ENCODE measurements at regions not wholly inside any gene's neighbourhood (a gene's known extent, or its start where the extent isn't known, plus 50 kb on each side); places are given as distances from the start of the nearest gene placed in this dataset.

DNA sequence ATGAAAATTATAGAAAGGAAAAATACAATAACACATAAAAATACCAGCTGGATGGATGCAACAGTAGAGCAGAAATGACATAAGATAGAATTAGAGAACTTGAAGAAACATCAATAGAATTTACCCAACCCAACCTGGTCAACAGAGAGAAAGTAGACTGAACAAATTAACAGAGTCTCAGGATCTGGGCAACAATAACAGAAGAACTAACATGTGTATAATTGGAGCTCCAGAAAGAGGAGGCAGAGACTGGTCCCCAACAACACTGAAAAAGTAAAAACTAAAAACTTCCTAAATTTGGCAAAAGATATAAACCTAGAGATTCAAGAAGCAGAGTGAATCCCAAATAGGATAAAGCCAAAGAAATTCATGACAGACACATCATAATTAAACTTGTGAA, 458.8 kb downstream of the RPS24 start:
- H3K9me2 ChIP-seq (ENCODE audit: insufficient read depth) = no peaks in the 10 kb centered on the region; the same call in 1 of the 2 replicates
- intact Hi-C loops (cut with micrococcal nuclease; ENCODE audit: unreplicated experiment) = no loop called here
- no peak overlapping the region for H3K4me3 ChIP-seq
- H3F3A ChIP-seq (ENCODE audit: insufficient read depth, low read depth) = no peaks in the 10 kb centered on the region
- no peaks in the 10 kb centered on the region for H3K36me3 ChIP-seq (ENCODE audit: low read depth)
- no peak for DNase-seq
- no peaks in the 10 kb centered on the region for H4K20me1 ChIP-seq (ENCODE audit: insufficient read depth)
- H3K9me3 ChIP-seq (ENCODE audit: insufficient read depth, low read depth) = peaks cover 4% of the 10 kb centered on the region; the same call in 1 of the 2 replicates
- H3K4me1 ChIP-seq (replicated peaks; ENCODE audit: insufficient read depth) = no peaks in the 10 kb centered on the region
- ChIA-PET POLR2A (ENCODE audit: unreplicated experiment) (no interaction called here), CTCF (no interaction called here)
- no peaks in the 10 kb centered on the region for H3K27me3 ChIP-seq (ENCODE audit: insufficient read depth, low read depth)
- no peak overlapping the region for H3K4me2 ChIP-seq
- H3K79me2 ChIP-seq (ENCODE audit: low read depth) = no peaks in the 10 kb centered on the region
- no peak overlapping the region for H3K27ac ChIP-seq
- H2AFZ ChIP-seq = no peak overlapping the region
- TF ChIP-seq, protein P1, sequence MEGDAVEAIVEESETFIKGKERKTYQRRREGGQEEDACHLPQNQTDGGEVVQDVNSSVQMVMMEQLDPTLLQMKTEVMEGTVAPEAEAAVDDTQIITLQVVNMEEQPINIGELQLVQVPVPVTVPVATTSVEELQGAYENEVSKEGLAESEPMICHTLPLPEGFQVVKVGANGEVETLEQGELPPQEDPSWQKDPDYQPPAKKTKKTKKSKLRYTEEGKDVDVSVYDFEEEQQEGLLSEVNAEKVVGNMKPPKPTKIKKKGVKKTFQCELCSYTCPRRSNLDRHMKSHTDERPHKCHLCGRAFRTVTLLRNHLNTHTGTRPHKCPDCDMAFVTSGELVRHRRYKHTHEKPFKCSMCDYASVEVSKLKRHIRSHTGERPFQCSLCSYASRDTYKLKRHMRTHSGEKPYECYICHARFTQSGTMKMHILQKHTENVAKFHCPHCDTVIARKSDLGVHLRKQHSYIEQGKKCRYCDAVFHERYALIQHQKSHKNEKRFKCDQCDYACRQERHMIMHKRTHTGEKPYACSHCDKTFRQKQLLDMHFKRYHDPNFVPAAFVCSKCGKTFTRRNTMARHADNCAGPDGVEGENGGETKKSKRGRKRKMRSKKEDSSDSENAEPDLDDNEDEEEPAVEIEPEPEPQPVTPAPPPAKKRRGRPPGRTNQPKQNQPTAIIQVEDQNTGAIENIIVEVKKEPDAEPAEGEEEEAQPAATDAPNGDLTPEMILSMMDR (conservative IDR thresholded peaks at IDR 0.05) = no peak
- no peak for TF ChIP-seq EZH2 (IDR thresholded peaks at IDR 0.05; ENCODE audit: low read depth)
- no TSS peak for BruUV-seq (replicated peaks)

DNA sequence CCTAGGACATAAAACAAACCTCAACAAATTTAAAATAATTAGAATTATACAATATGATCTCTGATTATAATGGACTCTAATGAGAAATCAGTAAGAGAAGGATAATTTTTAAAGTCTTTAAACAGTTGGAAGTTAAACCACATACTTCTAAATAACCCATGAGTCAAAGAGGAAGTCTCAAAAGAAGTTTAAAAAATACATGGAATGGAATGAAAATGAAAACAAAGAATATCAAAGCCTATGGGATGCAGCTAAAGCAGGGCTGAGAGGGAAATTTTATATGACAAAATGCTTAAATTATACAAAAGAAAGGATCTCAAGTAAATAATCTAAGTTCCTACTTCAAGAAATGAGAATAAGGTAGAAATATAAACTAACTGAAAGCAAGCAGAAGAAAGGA, 460.5 kb downstream of the RPS24 start:
- no peak for TF ChIP-seq EZH2 (IDR thresholded peaks at IDR 0.05; ENCODE audit: low read depth)
- TF ChIP-seq, protein P1 (conservative IDR thresholded peaks at IDR 0.05) = no peak
- H2AFZ ChIP-seq = no peak overlapping the region
- no TSS peak for BruUV-seq (replicated peaks)

DNA sequence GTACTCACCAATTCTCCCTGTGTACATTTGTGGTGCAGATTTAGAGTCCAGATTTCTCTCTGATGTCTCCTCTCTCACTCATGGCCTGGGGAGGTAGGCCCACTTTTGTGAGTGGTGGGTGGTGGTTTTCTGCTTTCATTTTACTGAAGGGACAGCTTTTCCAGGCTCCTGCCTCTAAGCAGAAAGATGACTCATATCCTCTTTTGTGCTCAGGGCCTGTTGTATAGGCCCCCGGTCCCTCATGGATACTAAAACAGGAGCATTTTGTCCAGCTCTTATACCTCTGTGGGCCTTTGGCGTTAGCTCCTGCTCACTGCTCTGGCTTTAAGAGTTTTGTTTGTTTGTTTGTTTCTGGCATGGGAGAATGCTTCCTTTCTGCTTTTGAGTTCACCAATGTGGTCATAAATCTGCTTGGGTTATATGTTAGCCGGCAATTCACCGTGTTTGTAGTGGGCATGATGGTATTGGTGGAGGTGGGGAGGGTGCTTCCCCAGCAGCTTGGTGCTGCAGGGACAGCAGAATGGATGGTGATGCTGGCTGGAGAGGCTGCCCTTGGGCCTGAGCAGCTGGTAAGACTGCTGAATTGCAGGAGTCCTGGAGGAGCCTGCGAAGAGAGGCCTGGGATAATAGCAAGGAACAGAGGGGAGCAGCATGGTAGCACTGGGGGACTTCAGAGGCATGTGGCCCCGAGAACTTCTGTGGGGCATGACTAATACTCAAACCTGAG, 468.7 kb downstream of the RPS24 start:
- Histone ChIP-seq H3K4me1 (replicated peaks; ENCODE audit: insufficient read depth) (no peaks in the 10 kb centered on the region), H3K4me3 (no peak overlapping the region), H3F3A (ENCODE audit: insufficient read depth, low read depth) (no peaks in the 10 kb centered on the region), H3K9me3 (ENCODE audit: insufficient read depth, low read depth) (no peaks in the 10 kb centered on the region), H3K27me3 (ENCODE audit: insufficient read depth, low read depth) (no peaks in the 10 kb centered on the region), H3K4me2 (no peak overlapping the region), H3K9me2 (ENCODE audit: insufficient read depth) (no peaks in the 10 kb centered on the region; the same call in 1 of the 2 replicates), H3K27ac (no peak overlapping the region), H3K36me3 (ENCODE audit: low read depth) (no peaks in the 10 kb centered on the region), H2AFZ (no peak overlapping the region), H4K20me1 (ENCODE audit: insufficient read depth) (no peaks in the 10 kb centered on the region), H3K79me2 (ENCODE audit: low read depth) (no peaks in the 10 kb centered on the region)
- DNase-seq = no peak
- ChIA-PET POLR2A (ENCODE audit: unreplicated experiment) (no interaction called here), CTCF (interaction anchor here (0.6 kb wide), 1 partner anchor 153 kb away, joined by 3 read pairs; no protein-coding TSS in a partner anchor)
- intact Hi-C loops (cut with micrococcal nuclease; ENCODE audit: unreplicated experiment) = no loop called here
- TF ChIP-seq, protein P1 (conservative IDR thresholded peaks at IDR 0.05) = no peak
- no peak for TF ChIP-seq EZH2 (IDR thresholded peaks at IDR 0.05; ENCODE audit: low read depth)
- BruUV-seq (replicated peaks) = no TSS peak

More for the DNA sequence above, 460.5 kb downstream of the RPS24 start:
- Histone ChIP-seq H3K4me1 (replicated peaks; ENCODE audit: insufficient read depth) (no peaks in the 10 kb centered on the region), H3K27me3 (ENCODE audit: insufficient read depth, low read depth) (no peaks in the 10 kb centered on the region), H4K20me1 (ENCODE audit: insufficient read depth) (no peaks in the 10 kb centered on the region), H3K4me3 (no peak overlapping the region), H3K4me2 (no peak overlapping the region), H3K9me3 (ENCODE audit: insufficient read depth, low read depth) (peaks cover 4% of the 10 kb centered on the region; the same call in 1 of the 2 replicates), H3K36me3 (ENCODE audit: low read depth) (no peaks in the 10 kb centered on the region), H3K9me2 (ENCODE audit: insufficient read depth) (no peaks in the 10 kb centered on the region; the same call in 1 of the 2 replicates), H3K27ac (no peak overlapping the region), H3F3A (ENCODE audit: insufficient read depth, low read depth) (no peaks in the 10 kb centered on the region), H3K79me2 (ENCODE audit: low read depth) (no peaks in the 10 kb centered on the region)
- DNase-seq = no peak
- intact Hi-C loops (cut with micrococcal nuclease; ENCODE audit: unreplicated experiment) = no loop called here
- ChIA-PET CTCF (no interaction called here), POLR2A (ENCODE audit: unreplicated experiment) (no interaction called here)

Data from PC-9 (cell line).